IPS-18c (cell line): ENCODE measurements at regions not wholly inside any gene's neighbourhood (a gene's known extent, or its start where the extent isn't known, plus 50 kb on each side); places are given as distances from the start of the nearest gene placed in this dataset.

Experiments used
- H3K4me3 ChIP-seq: 2 replicates; pipeline ENCODE4 v1.7.0; 2013; ENCODE audit warnings: low read depth, mild to moderate bottlenecking, low read length, moderate library complexity; ENCODE audit not compliant: insufficient read depth
- H3K9me3 ChIP-seq: one replicate; pipeline ENCODE4 v1.6.1; 2013; ENCODE audit warnings: mild to moderate bottlenecking, low read length, moderate library complexity; ENCODE audit not compliant: control insufficient read depth, insufficient read depth

- Histone ChIP-seq H3K4me3 (no peak overlapping the region), H3K9me3 (no peaks in the 10 kb centered on the region)
Measured at GRCh38 chr1:83813576-83813975, 185.4 kb downstream of the TTLL7 start.

GRCh38 chr1:83810144-83810543 lies 188.8 kb downstream of the TTLL7 start:
- H3K4me3 ChIP-seq: no peak overlapping the region
- no peaks in the 10 kb centered on the region for H3K9me3 ChIP-seq

- Histone ChIP-seq H3K4me3 (no peak overlapping the region), H3K9me3 (no peaks in the 10 kb centered on the region)
Measured at GRCh38 chr1:83808536-83808935, 190.4 kb downstream of the TTLL7 start.

- Histone ChIP-seq H3K4me3 (no peak overlapping the region), H3K9me3 (no peaks in the 10 kb centered on the region)
Measured at GRCh38 chr1:83807821-83808220, 191.1 kb downstream of the TTLL7 start.

GRCh38 chr1:83807231-83807630 lies 191.7 kb downstream of the TTLL7 start:
- H3K9me3 ChIP-seq: no peaks in the 10 kb centered on the region
- H3K4me3 ChIP-seq: no peak overlapping the region

- no peak overlapping the region for H3K4me3 ChIP-seq
- no peaks in the 10 kb centered on the region for H3K9me3 ChIP-seq
Measured at GRCh38 chr1:83805921-83806320, 193.0 kb downstream of the TTLL7 start.

GRCh38 chr1:83802460-83803152 lies 196.3 kb downstream of the TTLL7 start:
- Histone ChIP-seq H3K9me3 (peaks cover 2% of the 10 kb centered on the region), H3K4me3 (no peak overlapping the region)

GRCh38 chr1:83802023-83802422 lies 196.9 kb downstream of the TTLL7 start:
- Histone ChIP-seq H3K9me3 (peaks cover 2% of the 10 kb centered on the region), H3K4me3 (no peak overlapping the region)

- Histone ChIP-seq H3K9me3 (peaks cover 2% of the 10 kb centered on the region), H3K4me3 (no peak overlapping the region)
Measured at GRCh38 chr1:83800066-83800465, 198.9 kb downstream of the TTLL7 start.

GRCh38 chr1:83799594-83799993 lies 199.3 kb downstream of the TTLL7 start:
- H3K9me3 ChIP-seq: peaks cover 2% of the 10 kb centered on the region
- no peak overlapping the region for H3K4me3 ChIP-seq

GRCh38 chr1:83798965-83799364 lies 200.0 kb downstream of the TTLL7 start:
- no peak overlapping the region for H3K4me3 ChIP-seq
- H3K9me3 ChIP-seq: peaks cover 2% of the 10 kb centered on the region

GRCh38 chr1:83796409-83796808 lies 202.5 kb downstream of the TTLL7 start:
- H3K9me3 ChIP-seq: peaks cover 2% of the 10 kb centered on the region
- no peak overlapping the region for H3K4me3 ChIP-seq

GRCh38 chr1:83794384-83794783 lies 204.5 kb downstream of the TTLL7 start:
- Histone ChIP-seq H3K4me3 (no peak overlapping the region), H3K9me3 (peaks cover 2% of the 10 kb centered on the region)

GRCh38 chr1:83791821-83792437 lies 207.0 kb downstream of the TTLL7 start:
- Histone ChIP-seq H3K9me3 (no peaks in the 10 kb centered on the region), H3K4me3 (no peak overlapping the region)

GRCh38 chr1:83790446-83790845 lies 208.5 kb downstream of the TTLL7 start:
- H3K9me3 ChIP-seq: no peaks in the 10 kb centered on the region
- no peak overlapping the region for H3K4me3 ChIP-seq

- Histone ChIP-seq H3K4me3 (no peak overlapping the region), H3K9me3 (no peaks in the 10 kb centered on the region)
Measured at GRCh38 chr1:83787246-83787998, 211.5 kb downstream of the TTLL7 start.

GRCh38 chr1:83781667-83782066 lies 217.3 kb downstream of the TTLL7 start:
- H3K4me3 ChIP-seq: no peak overlapping the region
- H3K9me3 ChIP-seq: no peaks in the 10 kb centered on the region

GRCh38 chr1:83779565-83779964 lies 219.4 kb downstream of the TTLL7 start:
- H3K4me3 ChIP-seq: no peak overlapping the region
- H3K9me3 ChIP-seq: no peaks in the 10 kb centered on the region
